Colonic mucosa (tissue), 4 donors: ENCODE measurements at regions not wholly inside any gene's neighbourhood (a gene's known extent, or its start where the extent isn't known, plus 50 kb on each side); places are given as distances from the start of the nearest gene placed in this dataset.

ENCODE experiments used
- DNase-seq: peaks from one replicate; pipeline ENCODE4 v3.0.0-alpha.2; 2020
- H3K27ac ChIP-seq: fragments of 200-600 bp; one replicate; pipeline ENCODE4 v1.8.0; 2021
- H3K27me3 ChIP-seq: fragments of 200-600 bp; one replicate; pipeline ENCODE4 v1.8.0; 2021
- H3K36me3 ChIP-seq: fragments of 200-600 bp; one replicate; pipeline ENCODE4 v1.8.0; 2021
- H3K4me1 ChIP-seq: fragments of 200-600 bp; one replicate; pipeline ENCODE4 v1.8.0; 2021; ENCODE audit warnings: mild to moderate bottlenecking
- H3K4me3 ChIP-seq: fragments of 200-600 bp; one replicate; pipeline ENCODE4 v1.8.0; 2021
- H3K9ac ChIP-seq, 2 donors: one replicate each; pipeline ENCODE4 v1.7.0; 2013; ENCODE audit warnings: control low read depth in 2 of 2, low read depth in 2 of 2, low read length in 2 of 2
- H3K9me3 ChIP-seq: fragments of 200-600 bp; one replicate; pipeline ENCODE4 v1.8.0; 2021
- CTCF ChIP-seq: fragments of 200-600 bp; IDR thresholded peaks from one replicate; pipeline ENCODE4 v1.8.0; 2022; ENCODE audit warnings: antibody characterized with exemption, mild to moderate bottlenecking
- intact Hi-C: fragments of 100-400 bp; cut with DNase I; formaldehyde crosslinking; loops from one replicate; pipeline ENCODE4 v1.14.1; 2022
- donor health status: healthy.
- donor health status: DM: no; HTN: no; CAD: no.
- donor health status: DM: no; HTN: no; CAD: no.

- TF ChIP-seq CTCF, result no peak
- H3K4me1 ChIP-seq, result no peaks in the 10 kb centered on the region
- intact Hi-C loops, result no loop called here
- no peaks in the 10 kb centered on the region for H3K36me3 ChIP-seq
- no peak overlapping the region for H3K4me3 ChIP-seq
- no peaks in the 10 kb centered on the region for H3K9me3 ChIP-seq
- no peak overlapping the region for H3K27ac ChIP-seq
- H3K9ac ChIP-seq, result no peak overlapping the region
- no peak for DNase-seq
- no peaks in the 10 kb centered on the region for H3K27me3 ChIP-seq
Observed at GRCh38 chrX:147788641-147789350, 122.9 kb upstream of the FMR1 start.

GRCh38 chrX:147800663-147801062 lies 111.1 kb upstream of the FMR1 start:
- Histone ChIP-seq H3K36me3 (no peaks in the 10 kb centered on the region), H3K9me3 (no peaks in the 10 kb centered on the region), H3K27me3 (no peaks in the 10 kb centered on the region), H3K4me1 (no peaks in the 10 kb centered on the region), H3K9ac (no peak overlapping the region), H3K4me3 (no peak overlapping the region), H3K27ac (no peak overlapping the region)
- no peak for DNase-seq
- no peak for TF ChIP-seq CTCF
- intact Hi-C loops, result loop anchor here (10.0 kb wide), 1 partner anchor 326 kb away; no protein-coding TSS in a partner anchor

- no peak for DNase-seq
Observed at GRCh38 chrX:147803948-147804347, 107.8 kb upstream of the FMR1 start.

GRCh38 chrX:147811803-147812202 lies 99.9 kb upstream of the FMR1 start:
- Histone ChIP-seq H3K9ac (no peak overlapping the region), H3K27ac (no peak overlapping the region), H3K4me3 (no peak overlapping the region), H3K4me1 (no peaks in the 10 kb centered on the region), H3K9me3 (no peaks in the 10 kb centered on the region), H3K27me3 (no peaks in the 10 kb centered on the region), H3K36me3 (no peaks in the 10 kb centered on the region)
- intact Hi-C loops, result no loop called here
- DNase-seq, result no peak
- TF ChIP-seq CTCF, result no peak

More at GRCh38 chrX:147803948-147804347, 107.8 kb upstream of the FMR1 start:
- Histone ChIP-seq H3K36me3 (no peaks in the 10 kb centered on the region), H3K4me1 (no peaks in the 10 kb centered on the region), H3K27ac (no peak overlapping the region), H3K9ac (no peak overlapping the region), H3K27me3 (no peaks in the 10 kb centered on the region), H3K4me3 (no peak overlapping the region), H3K9me3 (no peaks in the 10 kb centered on the region)
- peak; percentile 18 for TF ChIP-seq CTCF
- intact Hi-C loops, result loop anchor here (10.0 kb wide), 1 partner anchor 329 kb away; no protein-coding TSS in a partner anchor

DNA sequence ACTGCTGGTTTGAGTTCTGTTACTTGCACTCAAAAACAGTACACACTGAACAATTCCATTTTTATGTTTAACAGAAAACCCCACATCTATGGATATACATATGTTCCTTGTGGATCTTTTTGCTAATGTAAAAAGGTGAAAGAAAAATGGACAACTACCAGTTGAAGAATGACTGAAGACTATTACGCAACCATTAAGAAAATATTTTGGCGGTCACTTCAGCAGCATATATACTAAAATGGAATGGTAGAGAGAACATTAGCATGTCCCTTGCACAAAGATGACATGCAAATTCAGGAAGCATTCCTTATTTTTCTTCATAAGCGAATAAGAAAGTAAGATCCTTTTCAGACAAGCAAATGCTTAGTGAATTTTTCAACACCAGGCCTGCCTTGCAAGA lies 84.6 kb upstream of the FMR1 start:
- H3K9ac ChIP-seq, result no peak overlapping the region
- no peak overlapping the region for H3K27ac ChIP-seq
- no peaks in the 10 kb centered on the region for H3K9me3 ChIP-seq
- H3K4me3 ChIP-seq, result no peak overlapping the region
- intact Hi-C loops, result no loop called here
- H3K4me1 ChIP-seq, result no peaks in the 10 kb centered on the region
- no peak for DNase-seq
- no peak for TF ChIP-seq CTCF
- H3K36me3 ChIP-seq, result no peaks in the 10 kb centered on the region
- H3K27me3 ChIP-seq, result no peaks in the 10 kb centered on the region
